ENCODE measurements at regions not wholly inside any gene's neighbourhood (a gene's known extent, or its start where the extent isn't known, plus 50 kb on each side); places are given as distances from the start of the nearest gene placed in this dataset.
"Not testable (repeated sequence)": the region's sequence is repeated elsewhere in the genome, so short reads cannot be mapped to it uniquely, and the experiment has no call there.

- DNase-seq (ENCODE audit: low spot score): no peak
Observed at GRCh38 chrX:120752431-120753082, 122.7 kb upstream of the C1GALT1C1 start.

GRCh38 chrX:120751683-120752082 is 121.8 kb upstream of the C1GALT1C1 start:
- no peak for DNase-seq (ENCODE audit: low spot score)

GRCh38 chrX:120750381-120750780 is 120.5 kb upstream of the C1GALT1C1 start:
- no peak for DNase-seq (ENCODE audit: low spot score)

- DNase-seq (ENCODE audit: low spot score): no peak
Observed at GRCh38 chrX:120749141-120749846, 119.4 kb upstream of the C1GALT1C1 start.

GRCh38 chrX:120746153-120746552 is 116.3 kb upstream of the C1GALT1C1 start:
- no peak for DNase-seq (ENCODE audit: low spot score)

GRCh38 chrX:120742946-120743665 is 113.3 kb upstream of the C1GALT1C1 start:
- DNase-seq (ENCODE audit: low spot score): no peak

GRCh38 chrX:120741452-120741851 is 111.6 kb upstream of the C1GALT1C1 start:
- no peak for DNase-seq (ENCODE audit: low spot score)

- no peak for DNase-seq (ENCODE audit: low spot score)
Observed at GRCh38 chrX:120740072-120740471, 110.2 kb upstream of the C1GALT1C1 start.

GRCh38 chrX:120739300-120739699 is 109.4 kb upstream of the C1GALT1C1 start:
- no peak for DNase-seq (ENCODE audit: low spot score)

- no peak for DNase-seq (ENCODE audit: low spot score)
Observed at GRCh38 chrX:120736989-120737388, 107.1 kb upstream of the C1GALT1C1 start.

- no peak for DNase-seq (ENCODE audit: low spot score)
Observed at GRCh38 chrX:120735966-120736365, 106.1 kb upstream of the C1GALT1C1 start.

- no peak for DNase-seq (ENCODE audit: low spot score)
Observed at GRCh38 chrX:120732879-120733278, 103.0 kb upstream of the C1GALT1C1 start.

- DNase-seq (ENCODE audit: low spot score): no peak
Observed at GRCh38 chrX:120732461-120732860, 102.6 kb upstream of the C1GALT1C1 start.

- DNase-seq (ENCODE audit: low spot score): no peak
Observed at GRCh38 chrX:120731386-120731785, 101.5 kb upstream of the C1GALT1C1 start.

GRCh38 chrX:120729506-120730255 is 99.8 kb upstream of the C1GALT1C1 start:
- not testable (repeated sequence) for DNase-seq (ENCODE audit: low spot score)

GRCh38 chrX:120727911-120728310 is 98.1 kb upstream of the C1GALT1C1 start:
- no peak for DNase-seq (ENCODE audit: low spot score)

GRCh38 chrX:120727452-120727851 is 97.6 kb upstream of the C1GALT1C1 start:
- no peak for DNase-seq (ENCODE audit: low spot score)

GRCh38 chrX:120726294-120726693 is 96.4 kb upstream of the C1GALT1C1 start:
- DNase-seq (ENCODE audit: low spot score): no peak

- no peak for DNase-seq (ENCODE audit: low spot score)
Observed at GRCh38 chrX:120725874-120726273, 96.0 kb upstream of the C1GALT1C1 start.

- no peak for DNase-seq (ENCODE audit: low spot score)
Observed at GRCh38 chrX:120719622-120720021, 89.8 kb upstream of the C1GALT1C1 start.

GRCh38 chrX:120718969-120719368 is 89.1 kb upstream of the C1GALT1C1 start:
- no peak for DNase-seq (ENCODE audit: low spot score)

GRCh38 chrX:120702337-120702736 is 72.5 kb upstream of the C1GALT1C1 start:
- not testable (repeated sequence) for DNase-seq (ENCODE audit: low spot score)
